GM18520 (cell line): ENCODE measurements at regions not wholly inside any gene's neighbourhood (a gene's known extent, or its start where the extent isn't known, plus 50 kb on each side); places are given as distances from the start of the nearest gene placed in this dataset.

Source experiments
- ATAC-seq: cut with Tn5 transposase; IDR thresholded peaks from one replicate; pipeline ENCODE4 v1.9.1; 2021; ENCODE audit not compliant: unreplicated experiment

DNA sequence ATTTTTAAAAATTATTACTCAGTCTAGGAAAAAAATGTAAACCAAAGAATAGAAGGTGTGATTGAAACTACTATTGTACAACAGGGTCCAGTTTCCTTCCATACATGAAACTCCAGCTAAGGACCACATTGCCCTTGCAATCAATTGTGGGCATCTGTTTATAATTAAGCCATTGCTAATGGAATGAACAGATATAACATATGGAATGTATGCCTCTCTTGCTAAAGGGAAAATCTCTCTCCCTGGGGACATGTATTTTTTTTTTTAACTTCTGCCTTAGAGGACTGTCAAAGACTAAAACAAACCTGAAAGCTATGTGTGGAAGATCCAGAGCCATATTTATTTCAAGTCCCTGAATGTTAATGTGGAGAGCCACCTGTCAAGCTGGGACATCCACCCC, 336.8 kb upstream of the MANEA start:
- ATAC-seq, result no peak

DNA sequence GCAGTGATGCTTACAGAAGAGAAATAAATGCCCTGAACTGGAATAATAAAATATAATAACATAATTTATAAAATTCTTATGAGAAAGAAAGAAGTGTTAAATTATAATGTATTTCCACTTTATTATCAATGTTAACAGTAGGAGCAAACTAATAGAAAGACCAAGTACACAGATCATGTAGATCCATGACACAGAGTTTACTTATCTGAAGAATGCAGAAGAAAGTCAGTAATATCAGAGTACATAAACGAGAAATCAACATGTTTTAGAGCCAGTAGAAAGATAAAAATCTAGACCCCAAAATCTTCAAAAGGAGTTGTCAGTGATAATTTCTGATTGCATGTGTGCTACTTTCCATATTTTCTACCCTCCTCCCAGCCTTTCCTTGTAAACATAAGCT, 334.8 kb upstream of the MANEA start:
- ATAC-seq, result no peak

DNA sequence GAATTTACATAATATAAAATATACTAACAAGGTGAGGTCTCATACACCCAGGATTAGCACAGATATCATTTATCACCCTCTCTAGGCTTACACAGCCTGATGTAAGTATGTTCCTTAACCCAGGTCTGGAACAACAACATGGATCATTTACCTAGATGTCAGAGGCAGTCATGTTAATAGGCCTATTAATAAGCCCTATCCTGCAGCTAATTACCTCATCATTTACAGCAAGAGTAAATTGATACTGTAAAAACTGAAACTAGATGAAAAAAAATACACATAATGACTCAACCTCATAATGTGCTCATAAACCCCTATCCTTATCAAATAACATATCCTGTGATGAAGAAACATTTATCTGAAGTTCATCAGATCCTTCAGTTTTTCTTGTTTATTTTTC, 334.3 kb upstream of the MANEA start:
- ATAC-seq, result no peak

DNA sequence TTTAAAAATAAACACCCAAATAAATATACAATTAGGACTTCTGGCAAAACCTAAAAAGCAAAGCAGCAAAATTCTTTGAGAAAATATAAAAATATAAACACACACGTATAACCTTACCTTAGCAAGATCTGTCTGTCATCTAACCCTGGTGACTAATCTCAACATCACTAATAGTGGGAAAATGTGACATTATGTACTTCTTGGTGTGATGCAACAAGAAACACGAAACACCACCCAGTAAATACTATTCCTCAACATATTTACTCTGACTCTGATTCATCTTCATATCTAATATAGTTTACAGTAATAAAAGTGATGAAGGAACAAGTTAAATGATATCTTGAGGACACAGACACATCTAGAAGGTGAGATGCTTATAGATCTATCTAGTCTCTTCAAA, 332.6 kb upstream of the MANEA start:
- ATAC-seq, result no peak

DNA sequence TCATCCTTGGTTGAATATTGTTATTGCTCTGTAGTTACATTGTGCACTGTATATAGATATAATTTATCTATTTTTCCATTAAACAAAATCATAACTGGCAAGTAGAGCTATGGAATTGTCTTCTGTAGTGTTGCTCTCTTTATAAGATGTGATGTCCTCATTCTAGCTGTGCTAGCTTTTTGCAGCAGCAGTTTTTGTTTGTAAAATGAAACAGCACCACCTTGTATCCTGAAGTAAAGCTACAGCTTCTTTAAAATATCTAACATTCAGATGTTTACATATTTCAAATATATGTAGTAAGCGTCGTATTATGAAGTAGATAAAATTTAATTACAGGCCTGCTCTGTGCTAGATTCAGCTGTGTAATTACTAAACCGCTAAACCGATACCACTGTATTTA, 328.8 kb upstream of the MANEA start:
- no peak for ATAC-seq

DNA sequence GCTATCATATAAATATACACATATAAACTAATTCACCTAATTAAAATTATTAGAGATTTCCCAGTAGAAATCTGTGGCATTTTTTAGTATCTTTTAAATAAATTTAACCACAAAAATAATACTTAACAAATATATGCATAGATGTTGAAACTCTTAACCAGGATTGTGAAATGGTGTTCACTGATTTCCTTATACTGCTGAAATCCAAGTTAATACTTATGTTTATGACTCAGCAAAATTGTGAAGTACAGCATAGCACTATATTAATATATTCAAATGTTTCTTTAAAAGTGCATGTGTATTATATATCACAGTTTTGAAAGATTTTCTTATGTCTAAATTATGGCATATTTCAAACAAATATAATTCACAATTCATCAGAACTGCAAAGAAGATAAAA, 328.2 kb upstream of the MANEA start:
- ATAC-seq, result no peak

DNA sequence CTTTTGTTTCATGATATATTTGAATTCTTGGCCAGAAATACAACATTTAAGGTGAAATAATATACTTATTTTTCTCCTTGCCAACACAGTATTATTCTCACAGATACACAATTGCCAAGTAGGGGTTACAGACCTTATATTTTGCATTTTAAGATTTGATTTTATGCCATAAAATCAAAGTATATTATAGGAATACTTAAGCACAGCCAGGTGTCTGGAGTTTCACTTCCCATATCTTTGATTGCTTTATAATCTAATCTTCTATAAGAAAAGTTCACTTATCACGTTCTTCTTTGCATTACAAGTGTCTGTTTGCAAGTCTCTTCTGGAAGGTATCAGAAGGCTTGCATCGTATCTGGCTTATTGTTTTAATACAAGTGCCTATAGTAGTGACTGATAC, 327.7 kb upstream of the MANEA start:
- ATAC-seq, result no peak

DNA sequence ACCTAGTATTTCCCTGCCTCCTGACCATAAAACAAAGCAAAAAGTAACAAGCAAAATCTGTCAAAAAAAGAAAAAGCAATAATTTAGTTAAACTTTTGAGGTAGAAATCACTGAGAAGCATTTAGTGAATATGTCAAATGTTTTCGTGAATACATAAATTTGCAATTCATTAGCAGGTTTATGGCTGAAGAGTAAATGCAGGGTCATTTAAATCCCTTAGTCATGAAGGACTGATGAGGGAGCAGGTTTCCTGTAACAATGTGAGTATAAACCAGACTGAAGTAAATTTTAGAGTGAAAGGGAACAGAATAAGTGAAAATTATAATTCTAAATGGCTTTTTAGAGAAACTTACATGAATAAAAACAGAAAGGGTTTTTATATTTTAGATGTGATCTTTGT, 313.5 kb upstream of the MANEA start:
- ATAC-seq, result no peak

DNA sequence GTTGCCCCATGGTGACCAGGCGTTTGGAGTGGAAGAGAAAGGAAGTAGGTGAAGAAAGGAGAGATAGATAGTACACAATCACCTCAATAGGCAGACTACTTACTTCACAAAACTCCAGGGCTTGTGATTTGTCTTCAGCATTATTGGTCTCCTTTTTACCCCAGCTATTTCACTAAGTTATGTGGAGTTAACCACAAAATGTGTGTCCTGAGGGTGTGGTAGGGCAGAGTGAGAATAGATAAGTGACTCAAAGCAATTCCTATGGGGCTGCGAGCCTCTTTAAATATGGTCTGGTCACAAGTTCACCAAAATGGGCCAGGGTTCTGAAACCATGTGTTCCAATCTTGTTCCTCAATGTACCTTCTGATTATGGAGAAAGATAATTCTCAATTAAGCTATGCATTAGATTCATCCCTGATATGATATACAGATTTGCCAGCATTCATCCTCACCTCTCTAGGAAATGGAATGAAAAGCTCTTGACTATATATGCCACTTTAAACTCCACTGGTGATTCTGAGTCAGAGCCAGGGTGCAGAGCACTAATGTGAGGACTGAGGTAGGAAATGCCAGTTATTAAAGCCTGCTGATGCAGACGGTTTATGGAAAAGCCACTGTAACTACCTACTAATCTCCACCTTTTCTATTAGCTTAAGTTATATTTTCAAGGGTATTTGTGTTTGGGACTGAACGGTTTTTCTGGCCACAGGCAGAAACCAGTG, 310.6 kb upstream of the MANEA start:
- no peak for ATAC-seq

DNA sequence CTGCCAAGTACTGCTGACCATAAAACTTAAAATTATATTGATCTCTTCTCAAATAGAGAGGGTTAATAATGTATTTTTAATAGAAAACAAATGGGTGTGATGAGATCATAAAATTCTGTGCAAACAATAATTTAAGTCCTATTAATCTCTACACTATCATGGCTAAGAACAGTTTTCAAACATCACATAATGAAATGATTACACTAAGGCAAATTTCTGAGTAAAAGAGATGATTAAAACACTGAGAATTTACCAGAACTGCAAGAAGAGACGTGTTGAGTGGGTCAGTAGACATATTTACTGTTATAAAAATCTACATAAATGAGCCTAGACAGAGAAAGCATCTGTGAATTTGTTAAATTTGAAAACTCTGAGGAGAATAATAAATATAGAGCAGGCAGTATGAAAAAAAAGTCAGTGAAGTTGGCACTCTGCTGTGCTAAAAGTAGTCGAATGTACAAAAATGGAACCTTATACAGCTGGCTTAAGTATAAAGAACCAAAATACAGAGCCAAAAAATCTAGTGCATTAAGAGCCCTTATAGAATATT, 302.6 kb upstream of the MANEA start:
- no peak for ATAC-seq

DNA sequence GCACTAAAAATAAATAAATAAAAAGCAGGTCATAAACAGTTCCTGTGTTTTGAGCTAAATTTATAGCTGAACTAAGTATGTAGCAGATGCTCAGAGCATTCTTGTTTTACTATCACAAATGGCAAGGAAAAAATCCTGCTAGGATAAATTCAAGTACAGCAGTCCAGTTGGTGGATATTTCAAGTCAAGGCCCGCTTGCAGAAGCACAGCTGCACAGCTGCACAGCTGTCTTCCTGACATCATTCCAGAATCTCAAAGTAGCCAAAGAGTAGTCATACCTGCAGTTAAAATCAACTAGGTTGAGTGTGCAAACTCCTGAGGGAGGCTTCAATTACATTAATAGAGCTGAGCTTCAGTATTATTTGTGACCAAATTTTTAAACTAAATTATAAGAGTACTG, 297.7 kb upstream of the MANEA start:
- ATAC-seq, result no peak

DNA sequence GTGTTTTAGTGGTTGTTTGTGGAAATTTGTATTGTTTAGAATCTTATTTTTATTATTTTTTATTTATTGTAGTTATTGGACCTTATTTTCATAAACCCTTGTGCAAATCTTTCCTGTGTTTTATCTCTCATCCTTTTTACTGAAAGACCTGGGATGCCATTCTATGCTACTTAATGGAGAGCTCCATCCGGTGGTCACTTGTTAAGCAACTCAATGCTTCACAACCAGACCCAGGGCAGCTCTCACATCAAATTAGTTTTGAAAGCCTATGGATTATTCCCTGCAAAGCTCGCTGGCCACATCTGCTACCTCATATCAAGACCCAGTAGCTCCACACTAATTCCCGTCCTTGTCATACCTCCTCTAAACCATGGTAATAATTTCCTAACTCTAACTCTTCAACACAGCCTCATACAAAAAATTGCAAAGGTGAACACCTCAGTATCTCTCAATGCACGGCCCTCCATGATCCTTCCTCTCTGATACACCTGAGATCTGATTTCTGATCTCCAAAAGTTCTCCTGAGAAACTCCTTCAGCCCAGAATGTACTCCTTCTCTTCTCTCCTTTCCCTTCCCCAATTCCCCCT, 296.6 kb upstream of the MANEA start:
- ATAC-seq, result no peak

DNA sequence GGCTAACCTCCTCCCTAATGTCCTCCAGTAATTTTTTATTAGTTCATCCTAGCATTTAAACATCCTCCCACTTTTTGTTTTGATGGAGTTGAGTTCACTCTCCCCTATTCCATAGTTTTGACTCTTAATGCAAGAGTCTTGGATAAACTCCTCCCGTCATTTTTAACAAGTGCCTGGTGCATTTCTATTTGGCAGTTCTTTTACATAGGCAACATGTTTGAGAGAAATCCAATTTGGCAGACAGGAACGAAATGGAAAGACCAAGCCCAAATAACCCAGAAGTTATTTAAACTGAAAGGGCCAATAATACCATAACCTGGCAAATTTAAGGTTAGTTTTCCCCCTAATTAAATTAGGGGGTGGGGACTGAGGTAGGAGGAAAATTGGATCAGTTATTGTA, 291.5 kb upstream of the MANEA start:
- ATAC-seq, result no peak

DNA sequence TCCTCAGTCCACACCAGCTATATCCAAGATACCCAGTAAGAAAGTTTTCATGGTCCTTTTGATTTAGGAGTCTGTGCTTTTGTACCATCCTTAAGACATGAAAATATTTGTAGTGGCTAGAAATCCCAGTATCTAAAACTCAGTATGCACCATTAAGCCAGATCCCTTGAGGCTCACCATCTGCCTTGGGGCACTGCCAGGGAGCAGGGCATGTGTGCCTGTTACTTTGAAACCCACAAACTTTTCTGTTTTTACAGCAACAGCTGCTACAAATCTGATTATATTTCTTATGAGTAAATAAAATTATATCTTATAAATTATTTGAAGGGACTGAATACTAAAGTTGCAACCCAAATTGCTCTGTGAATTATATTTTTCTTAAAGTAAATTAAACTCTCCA, 290.5 kb upstream of the MANEA start:
- no peak for ATAC-seq

DNA sequence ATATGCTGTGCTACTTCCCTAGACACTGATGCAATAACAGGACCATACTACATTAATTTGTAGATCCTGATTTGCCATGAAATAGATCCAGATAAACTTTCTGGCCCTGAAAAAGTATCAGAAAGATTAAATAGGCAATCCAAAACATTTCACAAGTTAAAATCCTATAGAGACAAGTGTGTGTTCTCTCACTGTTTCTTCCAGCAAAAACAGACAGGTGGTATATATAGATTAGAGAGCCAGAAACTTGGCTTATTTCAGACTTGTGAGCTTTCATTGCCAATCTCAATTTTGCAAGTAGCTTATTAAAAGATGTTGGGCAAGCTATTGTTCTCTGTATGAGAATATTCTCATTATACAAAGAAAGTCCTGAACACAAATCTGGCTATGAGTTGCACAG, 289.1 kb upstream of the MANEA start:
- no peak for ATAC-seq

DNA sequence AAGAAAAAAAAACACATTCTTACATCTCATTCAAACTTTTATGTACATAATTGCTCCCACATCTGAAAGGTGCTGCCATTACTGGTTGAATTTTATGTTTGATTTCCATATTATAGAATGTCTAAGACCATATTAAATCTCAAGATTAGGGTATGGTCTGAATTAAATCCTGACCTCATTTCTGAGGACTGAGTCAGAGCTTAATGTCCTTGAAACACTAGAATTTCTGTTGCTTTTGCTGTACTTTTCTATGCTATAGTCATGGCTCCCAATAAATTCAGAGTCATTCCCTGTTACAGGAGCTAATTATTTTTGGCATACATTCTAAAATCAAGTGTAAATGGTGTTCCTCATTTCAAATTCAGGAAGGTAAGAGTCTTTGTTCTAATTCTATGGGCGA, 285.3 kb upstream of the MANEA start:
- no peak for ATAC-seq

DNA sequence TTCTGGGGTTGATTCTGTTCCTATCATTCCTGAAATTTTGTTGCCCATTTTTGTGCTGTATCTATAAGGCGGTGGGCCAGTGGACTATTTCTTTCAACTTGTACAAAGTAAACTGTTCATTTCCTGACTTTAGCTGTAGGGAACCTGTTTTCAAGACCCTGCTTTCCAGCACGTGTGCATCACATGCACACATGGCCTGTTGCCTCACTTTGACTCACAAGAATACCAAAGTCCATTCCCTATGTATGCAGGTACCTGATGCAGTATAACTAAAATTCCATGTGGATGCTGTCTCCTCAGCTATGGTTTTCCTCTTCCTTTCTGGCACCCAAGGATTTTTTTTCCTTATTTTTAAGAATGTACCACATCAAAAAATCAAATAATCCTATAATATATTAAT, 284.1 kb upstream of the MANEA start:
- ATAC-seq, result no peak

DNA sequence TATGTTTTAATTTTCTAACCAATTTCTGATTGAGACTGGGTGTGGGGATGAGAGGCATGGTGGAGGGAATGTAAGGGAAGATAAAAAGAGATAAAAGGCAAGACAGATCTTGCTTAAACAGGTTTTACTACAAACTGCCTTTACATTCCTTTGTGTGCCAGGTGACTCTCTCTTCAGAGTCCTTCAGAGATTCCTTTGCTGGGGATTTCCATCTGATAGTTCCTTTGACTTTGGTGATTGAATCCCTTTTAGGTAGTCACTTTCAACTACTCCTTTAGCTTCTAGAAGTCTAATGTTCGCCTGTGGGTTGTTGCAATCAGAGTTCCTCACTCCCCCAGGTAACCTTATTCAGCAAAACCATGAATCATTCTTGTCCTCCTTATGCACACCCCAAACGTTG, 283.3 kb upstream of the MANEA start:
- ATAC-seq, result no peak

DNA sequence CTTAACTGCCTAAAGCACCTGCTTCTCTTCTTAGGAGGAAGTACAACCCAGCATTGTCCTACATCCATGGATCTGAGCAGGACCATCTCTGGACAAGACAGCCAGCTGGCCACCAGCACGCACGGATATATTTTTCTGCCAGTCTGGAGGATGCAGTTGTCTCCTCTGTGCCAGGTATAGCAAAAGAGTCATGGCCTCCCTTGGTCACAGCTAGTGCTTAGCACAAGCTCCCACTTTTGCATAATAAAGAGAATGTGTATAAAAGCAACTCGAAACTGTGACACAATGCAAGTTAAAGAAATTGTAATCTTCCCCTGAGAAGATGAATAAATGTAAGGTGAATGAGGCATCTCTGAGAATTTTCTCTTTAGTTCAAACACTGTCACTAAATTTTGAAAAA, 267.8 kb upstream of the MANEA start:
- no peak for ATAC-seq

DNA sequence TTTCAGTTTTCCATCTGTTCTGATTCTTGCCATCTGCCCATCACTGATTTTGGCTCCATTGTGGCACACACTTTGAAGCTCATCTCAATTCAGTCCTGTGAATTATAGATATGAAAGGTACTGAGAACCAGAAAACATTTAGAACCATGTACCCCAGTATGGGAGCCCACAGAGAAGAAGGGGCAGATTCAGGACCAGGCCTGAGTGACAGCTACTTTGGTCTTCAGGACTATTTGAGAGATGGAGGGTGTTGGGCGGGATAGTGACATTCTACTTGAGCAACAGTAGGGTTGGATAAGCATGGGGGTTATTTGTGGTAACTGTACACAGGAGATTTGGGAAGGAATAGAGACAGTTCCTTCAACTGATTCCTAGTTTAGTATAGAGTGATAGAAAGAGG, 259.2 kb upstream of the MANEA start:
- no peak for ATAC-seq

DNA sequence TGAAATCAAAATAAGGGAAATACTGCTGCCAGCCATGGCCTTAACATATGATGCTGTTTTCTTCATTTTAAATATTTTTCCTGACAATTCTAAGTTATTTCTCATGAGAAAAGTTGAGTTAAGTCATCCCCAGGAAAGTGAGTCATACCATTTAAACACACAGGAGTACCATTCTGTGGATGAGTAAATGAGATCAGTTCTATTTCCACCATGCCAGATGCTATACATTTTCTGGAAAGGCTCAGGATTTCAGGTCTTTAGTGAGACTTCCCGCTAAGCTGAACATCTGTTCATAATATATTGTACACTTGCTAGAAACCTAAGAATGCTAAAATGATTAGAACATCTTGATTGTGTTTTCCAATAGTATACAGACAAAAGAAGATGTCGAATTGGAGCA, 256.2 kb upstream of the MANEA start:
- no peak for ATAC-seq

DNA sequence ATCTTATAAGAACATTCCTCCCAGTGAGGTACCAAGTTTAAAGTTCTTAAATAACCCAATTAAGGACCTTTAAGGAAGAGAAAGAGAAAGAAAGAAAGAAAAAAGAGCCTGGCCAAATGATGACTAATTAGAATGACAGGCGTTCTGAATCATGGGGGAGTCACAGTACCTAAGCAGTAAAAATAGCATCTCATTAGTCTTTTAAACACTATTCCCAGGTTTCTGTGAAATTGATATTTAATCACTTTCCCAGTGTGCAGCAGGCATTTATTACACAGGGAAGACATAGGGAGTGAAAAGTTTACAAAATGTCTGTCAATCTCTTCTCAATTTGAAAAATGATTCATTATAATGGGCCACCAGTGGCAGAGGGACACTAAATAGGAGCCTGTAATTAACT, 251.4 kb upstream of the MANEA start:
- ATAC-seq, result no peak

DNA sequence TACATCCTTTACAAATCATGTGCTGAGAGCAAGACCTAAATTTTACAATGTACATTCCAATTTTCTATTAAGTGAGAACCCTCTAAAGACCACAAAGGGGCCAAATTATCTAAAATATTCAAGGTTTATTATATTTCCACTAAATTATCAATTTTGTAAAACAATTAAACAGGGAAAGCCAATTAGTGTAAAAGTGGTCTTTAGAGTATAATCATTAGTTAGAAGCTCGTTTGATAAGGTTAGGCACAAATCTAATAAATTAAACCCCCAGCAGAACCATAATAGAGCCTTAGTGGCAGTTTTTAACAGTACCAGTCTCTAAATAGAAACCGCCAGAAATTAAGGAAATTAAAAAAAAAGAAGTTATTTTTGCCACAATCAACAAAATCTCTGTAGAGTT, 249.1 kb upstream of the MANEA start:
- no peak for ATAC-seq
